NB4 (cell line): ENCODE measurements at regions not wholly inside any gene's neighbourhood (a gene's known extent, or its start where the extent isn't known, plus 50 kb on each side); places are given as distances from the start of the nearest gene placed in this dataset.

ENCODE experiments used
- CTCF ChIP-seq: IDR thresholded peaks from one replicate; pipeline ENCODE4 v1.5.1; 2012; ENCODE audit warnings: low read depth, low read length
- MAX ChIP-seq: IDR thresholded peaks from 2 replicates; pipeline ENCODE4 v1.6.1; 2011; ENCODE audit warnings: low read depth, low read length
- MYC ChIP-seq: IDR thresholded peaks from 2 replicates; pipeline ENCODE4 v1.6.1; 2011; ENCODE audit warnings: low read depth, low read length
- POLR2A ChIP-seq: IDR thresholded peaks from 2 replicates; pipeline ENCODE4 v1.6.1; 2011; ENCODE audit warnings: mild to moderate bottlenecking; ENCODE audit not compliant: insufficient read length; ENCODE audit errors: extremely low read depth

GRCh38 chr1:164948101-164948500 lies 389.1 kb downstream of the PBX1 start:
- TF ChIP-seq POLR2A, result no peak
- no peak for TF ChIP-seq CTCF
- no peak for TF ChIP-seq MAX
- TF ChIP-seq MYC, result no peak
